ENCODE measurements at regions not wholly inside any gene's neighbourhood (a gene's known extent, or its start where the extent isn't known, plus 50 kb on each side); places are given as distances from the start of the nearest gene placed in this dataset.
"Not testable (repeated sequence)": the region's sequence is repeated elsewhere in the genome, so short reads cannot be mapped to it uniquely, and the experiment has no call there.

DNA sequence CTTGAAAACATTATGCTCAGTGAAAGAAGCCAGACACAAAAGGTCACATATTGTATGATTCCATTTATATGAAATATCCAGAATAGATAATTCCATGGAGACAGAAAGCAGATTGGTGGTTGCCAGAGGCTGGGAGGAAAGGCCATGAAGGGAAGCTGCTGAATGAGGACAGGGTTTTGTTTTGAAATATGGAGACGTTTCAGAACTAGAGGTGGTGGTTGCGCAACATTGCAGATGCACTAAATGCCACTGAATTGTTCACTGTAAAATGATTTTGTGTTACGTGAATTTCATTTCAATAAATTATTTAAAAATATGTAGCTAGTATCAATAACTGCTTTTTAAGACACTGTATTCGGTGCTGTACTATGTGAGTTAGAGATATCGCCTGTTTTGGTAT lies 101.7 kb upstream of the ZNF236 start:
- DNase-seq (ENCODE audit: low spot score) = no peak

DNA sequence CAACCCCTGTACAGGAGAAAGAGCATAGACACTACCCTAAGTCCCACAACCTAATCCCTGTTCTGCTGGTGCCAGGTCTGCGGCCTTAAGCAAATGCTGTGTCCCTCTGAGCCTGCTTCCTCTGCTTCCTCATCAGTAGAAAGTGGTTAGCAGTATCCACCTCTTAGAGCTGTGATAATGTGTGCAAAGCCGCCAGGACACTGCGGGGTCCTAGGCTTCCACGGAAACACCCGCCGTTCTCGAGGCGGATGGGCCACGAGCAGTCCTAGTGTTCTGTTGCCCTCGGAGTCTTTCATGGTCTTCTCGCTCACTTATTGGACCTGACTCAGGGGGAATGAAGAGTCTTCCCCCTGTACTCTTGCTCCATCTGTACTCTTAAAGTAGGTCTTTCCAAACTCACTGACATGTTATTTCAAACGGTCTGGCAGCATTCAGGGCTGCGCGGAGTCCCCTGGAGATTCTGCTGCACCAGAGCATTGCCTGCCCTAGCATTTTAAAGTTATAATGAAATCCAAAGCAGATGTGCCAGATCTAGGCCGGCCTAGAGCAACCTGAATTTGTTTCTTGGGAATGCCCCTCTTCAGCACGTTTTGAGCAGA lies 107.2 kb upstream of the ZNF236 start:
- no peak for DNase-seq (ENCODE audit: low spot score)

DNA sequence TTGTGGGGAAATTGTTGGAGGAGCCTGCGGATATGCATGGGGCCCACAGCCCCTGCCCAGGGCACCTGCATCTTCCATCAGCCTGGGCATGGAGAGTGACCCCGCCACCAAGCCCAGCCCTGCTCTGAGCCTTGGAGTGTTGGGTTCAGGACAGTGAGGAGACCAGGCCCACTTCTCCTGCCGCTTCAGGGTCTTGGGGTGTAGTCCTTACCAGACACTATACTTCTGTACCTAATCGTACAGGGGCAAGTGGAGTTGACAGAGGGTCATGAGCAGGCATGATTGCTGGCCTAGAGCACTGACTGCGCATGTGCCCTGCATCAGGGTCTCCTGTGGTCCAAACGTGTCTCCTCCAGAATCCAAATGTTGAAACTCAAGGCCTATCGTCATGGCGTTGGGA lies 108.9 kb upstream of the ZNF236 start:
- no peak for DNase-seq (ENCODE audit: low spot score)

- no peak for DNase-seq (ENCODE audit: low spot score)
Observed at GRCh38 chr18:76712511-76713140, 109.7 kb upstream of the ZNF236 start.

GRCh38 chr18:76710646-76711520 lies 111.5 kb upstream of the ZNF236 start:
- no peak for DNase-seq (ENCODE audit: low spot score)

GRCh38 chr18:76709659-76710645 lies 112.4 kb upstream of the ZNF236 start:
- DNase-seq (ENCODE audit: low spot score) = peak; percentile 61

GRCh38 chr18:76708722-76709353 lies 113.5 kb upstream of the ZNF236 start:
- no peak for DNase-seq (ENCODE audit: low spot score)

- no peak for DNase-seq (ENCODE audit: low spot score)
Observed at GRCh38 chr18:76708071-76708721, 114.2 kb upstream of the ZNF236 start.

GRCh38 chr18:76707534-76707933 lies 114.8 kb upstream of the ZNF236 start:
- no peak for DNase-seq (ENCODE audit: low spot score)

DNA sequence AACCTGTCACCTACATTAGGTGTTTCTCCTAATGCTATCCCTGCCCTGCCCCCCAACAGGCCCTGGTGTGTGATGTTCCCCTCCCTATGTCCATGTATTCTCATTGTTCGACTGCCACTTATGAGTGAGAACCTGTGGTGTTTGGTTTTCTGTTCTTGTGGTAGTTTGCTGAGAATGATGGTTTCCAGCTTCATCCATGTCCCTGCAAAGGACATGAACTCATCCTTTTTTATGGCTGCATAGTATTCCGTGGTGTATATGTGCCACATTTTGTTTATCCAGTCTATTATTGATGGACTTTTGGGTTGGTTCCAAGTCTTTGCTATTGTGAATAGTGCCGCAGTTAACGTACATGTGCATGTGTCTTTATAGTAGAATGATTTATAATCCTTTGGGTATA lies 117.8 kb upstream of the ZNF236 start:
- DNase-seq (ENCODE audit: low spot score) = not testable (repeated sequence)

DNA sequence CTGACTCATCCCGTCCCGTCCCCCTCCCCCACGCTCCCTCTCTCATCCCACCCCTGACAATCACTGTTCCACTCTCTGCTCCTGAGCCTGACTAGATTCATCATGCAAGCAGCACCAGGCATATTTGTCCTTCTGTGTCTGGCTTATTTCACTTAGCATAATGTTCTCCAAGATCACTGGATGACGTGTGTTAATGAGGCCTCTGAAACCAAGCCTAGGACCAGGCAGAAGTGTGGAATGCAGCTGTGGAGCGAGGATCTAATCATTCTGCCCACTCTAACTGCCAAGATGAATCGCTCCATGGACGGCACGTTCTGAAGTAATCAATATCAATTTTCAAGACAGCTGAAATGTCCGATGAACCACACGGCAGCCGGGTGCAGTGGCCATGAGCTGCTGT lies 122.4 kb upstream of the ZNF236 start:
- no peak for DNase-seq (ENCODE audit: low spot score)

- DNase-seq (ENCODE audit: low spot score) = no peak
Observed at GRCh38 chr18:76697441-76697901, 124.9 kb upstream of the ZNF236 start.

GRCh38 chr18:76691800-76692199 lies 130.6 kb upstream of the ZNF236 start:
- no peak for DNase-seq (ENCODE audit: low spot score)

- no peak for DNase-seq (ENCODE audit: low spot score)
Observed at GRCh38 chr18:76689646-76690264, 132.6 kb upstream of the ZNF236 start.

DNA sequence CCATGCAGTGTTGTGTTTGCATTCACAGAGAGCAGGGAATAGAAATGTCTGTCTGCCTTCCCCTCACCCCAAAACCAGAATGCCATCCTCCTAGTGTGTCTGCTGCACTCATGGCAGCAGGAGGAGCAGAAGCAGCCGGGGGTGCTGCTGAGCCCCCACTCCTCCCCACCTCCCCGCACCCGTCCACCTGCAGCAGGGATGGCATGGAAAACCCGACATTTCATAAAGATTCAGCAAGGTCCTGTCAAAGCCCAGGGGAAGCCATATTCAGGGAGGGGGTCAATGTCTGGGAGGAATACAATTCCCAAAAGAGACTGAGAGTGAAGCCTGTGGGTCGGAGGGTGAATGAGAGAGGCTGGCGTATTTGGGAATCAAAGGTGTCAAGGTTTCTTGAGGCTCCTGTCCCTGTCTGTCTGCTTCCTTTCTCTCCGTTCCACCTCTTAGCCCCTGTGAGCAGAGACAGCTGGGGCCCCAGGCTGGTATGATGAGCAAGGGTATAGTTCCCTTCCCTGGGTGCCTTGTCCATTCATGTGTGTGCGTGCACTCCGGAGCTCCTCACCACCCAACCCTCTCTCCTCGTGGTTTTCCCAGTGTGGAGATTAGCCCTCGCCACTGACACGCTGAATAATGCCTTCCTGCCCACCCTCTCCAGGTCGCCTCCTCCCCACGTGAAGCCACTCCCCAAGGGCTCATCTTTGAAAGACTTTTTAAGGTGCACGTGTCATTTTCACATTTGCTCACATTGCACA lies 133.5 kb upstream of the ZNF236 start:
- no peak for DNase-seq (ENCODE audit: low spot score)

GRCh38 chr18:76687304-76687962 lies 134.9 kb upstream of the ZNF236 start:
- DNase-seq (ENCODE audit: low spot score) = no peak

DNA sequence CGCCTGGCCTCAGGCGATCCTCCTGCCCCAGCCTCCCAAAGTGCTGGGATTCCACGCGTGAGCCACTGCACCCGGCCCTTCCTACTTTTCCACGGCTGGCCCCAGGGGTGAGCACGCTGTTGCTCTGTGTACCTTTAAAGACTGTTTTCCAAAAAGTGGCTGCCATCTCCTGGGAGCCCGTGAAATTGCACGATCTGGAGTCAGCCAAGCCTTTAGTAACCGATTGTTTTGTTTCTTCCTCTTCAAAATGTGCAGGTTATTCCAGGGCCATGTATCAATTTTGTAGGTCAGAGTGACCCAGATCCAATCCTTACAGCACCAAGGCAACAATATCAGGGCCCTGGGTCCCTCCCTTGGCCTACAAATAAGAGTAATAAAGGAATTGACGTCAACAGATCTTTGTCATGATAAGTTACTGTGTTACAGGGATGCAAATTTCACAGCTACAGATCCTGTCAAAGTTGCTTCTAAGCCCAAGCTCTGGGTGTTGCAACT lies 135.6 kb upstream of the ZNF236 start:
- peak; percentile 69 for DNase-seq (ENCODE audit: low spot score)

GRCh38 chr18:76685860-76686259 lies 136.5 kb upstream of the ZNF236 start:
- DNase-seq (ENCODE audit: low spot score) = no peak

- no peak for DNase-seq (ENCODE audit: low spot score)
Observed at GRCh38 chr18:76685402-76685801, 137.0 kb upstream of the ZNF236 start.

All from mucosa of gallbladder (tissue), 1 donor.